Endothelial cell (in vitro differentiated cells): ENCODE measurements at regions not wholly inside any gene's neighbourhood (a gene's known extent, or its start where the extent isn't known, plus 50 kb on each side); places are given as distances from the start of the nearest gene placed in this dataset.

ENCODE experiments used
- DNase-seq: peaks from one replicate; pipeline ENCODE4 v3.0.0; 2021; ENCODE audit warnings: low spot score
- H3K27ac Mint-ChIP-seq: one replicate; pipeline ENCODE4 v1.8.0; 2021; ENCODE audit warnings: mixed read lengths, inconsistent platforms; ENCODE audit not compliant: unreplicated experiment
- H3K27me3 Mint-ChIP-seq: one replicate; pipeline ENCODE4 v1.8.0; 2021; ENCODE audit warnings: mild to moderate bottlenecking, moderate library complexity, mixed read lengths, inconsistent platforms; ENCODE audit not compliant: unreplicated experiment
- H3K36me3 Mint-ChIP-seq: one replicate; pipeline ENCODE4 v1.8.0; 2021; ENCODE audit warnings: mild to moderate bottlenecking, low read depth, mixed read lengths, inconsistent platforms; ENCODE audit not compliant: unreplicated experiment
- H3K4me1 Mint-ChIP-seq: one replicate; pipeline ENCODE4 v1.8.0; 2021; ENCODE audit warnings: mild to moderate bottlenecking, mixed read lengths, inconsistent platforms; ENCODE audit not compliant: unreplicated experiment
- H3K4me3 Mint-ChIP-seq: one replicate; pipeline ENCODE4 v1.8.0; 2021; ENCODE audit warnings: mild to moderate bottlenecking, mixed read lengths, inconsistent platforms; ENCODE audit not compliant: unreplicated experiment
- H3K9me3 Mint-ChIP-seq: one replicate; pipeline ENCODE4 v1.8.0; 2021; ENCODE audit warnings: mixed read lengths, inconsistent platforms; ENCODE audit not compliant: unreplicated experiment
- CTCF ChIP-seq: fragments of 200-600 bp; sonication (generic); IDR thresholded peaks from one replicate; pipeline ENCODE4 v1.5.0; 2021; ENCODE audit warnings: antibody characterized with exemption; ENCODE audit not compliant: unreplicated experiment

DNA sequence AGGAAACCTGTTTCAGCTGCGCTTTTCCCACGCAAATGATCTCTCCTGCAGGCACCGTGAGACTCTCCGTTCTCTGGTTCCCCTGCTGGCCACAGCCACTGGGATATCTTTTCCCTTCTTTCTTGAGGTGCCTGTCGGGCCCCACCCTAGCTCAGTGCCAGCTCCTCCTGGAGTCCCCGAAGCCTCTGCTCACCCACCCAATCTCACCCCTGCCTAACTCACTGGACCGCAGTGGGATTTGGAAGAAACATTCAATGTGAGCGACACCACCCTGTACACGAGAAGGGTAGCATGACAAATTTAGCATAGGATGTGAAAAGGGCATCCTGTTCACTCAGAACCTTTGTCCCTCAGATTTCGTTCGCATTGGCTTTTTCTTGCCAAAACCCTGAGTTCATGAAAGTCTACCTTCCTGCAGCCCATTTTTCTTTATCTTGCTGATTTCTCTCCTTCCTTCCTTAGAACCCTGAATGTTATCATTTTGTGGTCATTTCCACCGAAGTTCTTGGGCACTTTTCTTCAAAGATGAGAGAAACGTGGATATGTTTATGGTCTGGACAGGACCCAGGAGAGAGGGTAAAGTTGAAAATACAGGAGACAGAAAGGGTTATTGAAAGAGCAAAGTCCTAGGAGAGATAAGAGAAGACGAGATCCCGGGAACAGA lies 63.6 kb upstream of the ELK3 start:
- H3K4me3 Mint-ChIP-seq, result no peak overlapping the region
- H3K27ac Mint-ChIP-seq, result peak overlapping the region; percentile 12
- no peak for DNase-seq
- H3K4me1 Mint-ChIP-seq, result peaks cover 36% of the 10 kb centered on the region
- no peaks in the 10 kb centered on the region for H3K9me3 Mint-ChIP-seq
- H3K36me3 Mint-ChIP-seq, result peaks cover 5% of the 10 kb centered on the region
- no peak for TF ChIP-seq CTCF
- peaks cover 12% of the 10 kb centered on the region for H3K27me3 Mint-ChIP-seq

GRCh38 chr12:96131230-96131788 lies 62.9 kb upstream of the ELK3 start:
- no peaks in the 10 kb centered on the region for H3K9me3 Mint-ChIP-seq
- no peak for TF ChIP-seq CTCF
- DNase-seq, result no peak
- peaks cover 5% of the 10 kb centered on the region for H3K36me3 Mint-ChIP-seq
- peaks cover 42% of the 10 kb centered on the region for H3K4me1 Mint-ChIP-seq
- peaks cover 14% of the 10 kb centered on the region for H3K27me3 Mint-ChIP-seq
- peak overlapping the region; percentile 12 for H3K27ac Mint-ChIP-seq
- H3K4me3 Mint-ChIP-seq, result no peak overlapping the region

DNA sequence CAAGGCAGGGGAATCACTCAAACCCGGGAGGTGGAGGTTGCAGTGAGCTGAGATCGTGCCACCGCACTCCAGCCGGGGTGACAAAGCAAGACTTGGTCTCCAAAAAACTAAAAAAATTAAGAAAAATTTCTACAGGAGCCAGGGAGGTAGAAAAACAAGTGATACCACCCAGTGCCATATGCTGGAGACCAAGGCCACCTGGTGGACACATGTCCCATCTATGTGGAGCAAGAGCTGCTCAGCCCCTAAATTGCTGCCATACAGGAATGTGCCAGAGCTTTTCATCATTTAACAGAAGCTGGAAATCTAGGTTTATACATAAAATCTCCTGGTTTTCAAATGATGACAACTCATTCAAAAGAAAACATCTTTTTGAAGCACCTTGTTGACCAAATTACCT lies 61.4 kb upstream of the ELK3 start:
- H3K4me3 Mint-ChIP-seq, result no peak overlapping the region
- no peak for DNase-seq
- H3K4me1 Mint-ChIP-seq, result peaks cover 46% of the 10 kb centered on the region
- peaks cover 16% of the 10 kb centered on the region for H3K27me3 Mint-ChIP-seq
- H3K27ac Mint-ChIP-seq, result no peak overlapping the region
- H3K36me3 Mint-ChIP-seq, result peaks cover 8% of the 10 kb centered on the region
- TF ChIP-seq CTCF, result no peak
- H3K9me3 Mint-ChIP-seq, result no peaks in the 10 kb centered on the region

DNA sequence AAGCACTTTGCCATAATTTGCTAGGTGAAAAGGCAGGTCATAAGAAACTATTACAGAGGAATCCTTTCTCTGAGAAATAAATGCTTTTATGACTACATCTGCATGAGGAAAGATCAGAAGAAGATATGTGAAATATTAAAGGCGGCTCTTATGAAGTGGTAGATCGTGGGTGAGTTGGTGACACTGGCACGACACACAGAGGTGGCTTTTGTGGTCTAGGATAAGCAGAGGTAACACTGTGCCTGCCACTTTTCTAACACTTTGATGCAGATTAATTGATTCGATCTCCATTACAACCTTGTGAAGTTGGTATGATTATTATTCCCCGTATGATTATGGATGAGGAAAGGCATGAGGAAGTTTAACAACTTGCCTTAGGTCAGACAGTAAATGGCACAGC lies 60.0 kb upstream of the ELK3 start:
- no peak overlapping the region for H3K27ac Mint-ChIP-seq
- H3K27me3 Mint-ChIP-seq, result peaks cover 16% of the 10 kb centered on the region
- no peak for TF ChIP-seq CTCF
- H3K4me3 Mint-ChIP-seq, result no peak overlapping the region
- DNase-seq, result no peak
- H3K36me3 Mint-ChIP-seq, result peaks cover 8% of the 10 kb centered on the region
- peaks cover 44% of the 10 kb centered on the region for H3K4me1 Mint-ChIP-seq
- no peaks in the 10 kb centered on the region for H3K9me3 Mint-ChIP-seq

DNA sequence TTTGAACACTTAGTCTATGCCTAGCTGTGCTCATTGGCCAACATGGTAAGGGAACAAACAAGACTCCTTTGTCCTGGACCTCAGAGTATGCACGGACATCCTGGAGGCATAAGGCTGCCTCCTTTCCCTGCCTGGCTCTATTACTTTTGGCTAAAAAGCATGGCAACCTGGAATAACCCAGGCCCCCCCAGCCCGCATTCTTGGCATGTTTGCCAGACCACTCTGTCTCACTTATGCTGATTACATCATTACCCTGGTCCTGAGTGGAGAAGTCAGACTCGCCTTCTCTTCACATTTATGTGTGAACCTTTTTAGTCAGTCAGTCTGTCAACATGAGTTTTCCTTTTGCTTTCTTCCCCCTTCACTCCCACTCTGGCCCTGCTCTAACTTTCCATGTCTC lies 58.0 kb upstream of the ELK3 start:
- DNase-seq, result no peak
- Mint-ChIP-seq H3K9me3 (no peaks in the 10 kb centered on the region), H3K27me3 (peaks cover 12% of the 10 kb centered on the region), H3K4me1 (peaks cover 36% of the 10 kb centered on the region), H3K36me3 (peaks cover 3% of the 10 kb centered on the region), H3K27ac (peak overlapping the region; percentile 62), H3K4me3 (no peak overlapping the region)
- TF ChIP-seq CTCF, result no peak
